ENCODE measurements at regions not wholly inside any gene's neighbourhood (a gene's known extent, or its start where the extent isn't known, plus 50 kb on each side); places are given as distances from the start of the nearest gene placed in this dataset.

- TF ChIP-seq CTCF (IDR thresholded peaks at IDR 0.05), result peak; percentile 35
- TF ChIP-seq ZFX (IDR thresholded peaks at IDR 0.05; ENCODE audit: borderline replicate concordance), result no peak
Observed at GRCh38 chr9:23587903-23588302, 238.1 kb downstream of the ELAVL2 start.
